HepG2 (cell line): ENCODE measurements at regions not wholly inside any gene's neighbourhood (a gene's known extent, or its start where the extent isn't known, plus 50 kb on each side); places are given as distances from the start of the nearest gene placed in this dataset.

ENCODE experiments used
- ATAC-seq: fragments of 200-7000 bp; cut with Tn5 transposase; 3 replicates; pipeline ENCODE4 v1.9.1; 2020; ENCODE audit warnings: mild to moderate bottlenecking, moderate library complexity
- BruUV-seq: library from RNA; stranded (reverse); fragments of 400-500 nt; replicated peaks from 2 replicates; lab custom pipeline; 2021; lab: Mats Ljungman, UMichigan
- CTCF ChIA-PET: fragments of 300-600 bp; formaldehyde crosslinking; extraction: SDS; loops from one replicate; lab custom pipeline; 2021; ENCODE audit warnings: low total read pairs, inconsistent platforms, low intra/inter-chr PET ratio; lab: Yijun Ruan, JAX
- POLR2A ChIA-PET: fragments of 350-600 bp; sonication (Branson Sonifier 250); formaldehyde crosslinking; loops from one replicate; lab custom pipeline; 2020; ENCODE audit warnings: antibody characterized with exemption, inconsistent platforms; lab: Yijun Ruan, JAX
- DNase-seq: peaks from one replicate; pipeline ENCODE4 v3.0.0-alpha.2; 2015; ENCODE audit warnings: low spot score
- FAIRE-seq: peaks from 3 replicates; lab custom pipeline; 2011; peaks lifted over from hg19 to GRCh38; lab: Jason Lieb, UNC
- H2AFZ ChIP-seq: one replicate; pipeline ENCODE4 v1.6.1; 2011; ENCODE audit warnings: low read length, inconsistent platforms
- H3K27ac ChIP-seq: fragments of 300-600 bp; 3 replicates; pipeline ENCODE4 v1.8.0; 2011; ENCODE audit warnings: mixed run types, mild to moderate bottlenecking, mixed read lengths, low read length, inconsistent platforms; ENCODE audit not compliant: insufficient read depth; ENCODE audit errors: extremely low read length
- H3K27me3 ChIP-seq, 2 experiments: fragments of 200-600 bp in 1 of 2; 2 replicates in 1 of 2; 3 replicates in 1 of 2; pipeline versions ENCODE4 v1.6.0 to v1.8.0; 2011; ENCODE audit warnings: low read length in 2 of 2, mild to moderate bottlenecking in 2 of 2, moderate library complexity in 2 of 2, inconsistent platforms in 1 of 2; ENCODE audit not compliant: insufficient read depth in 2 of 2, control insufficient read depth in 1 of 2
- H3K36me3 ChIP-seq, 2 experiments: fragments of 200-600 bp in 1 of 2; replicated peaks in 1 of 2; 2 replicates in 1 of 2; 3 replicates in 1 of 2; pipeline versions ENCODE4 v1.5.1 to v1.8.0; 2011; ENCODE audit warnings: low read length in 2 of 2, inconsistent platforms in 1 of 2; ENCODE audit not compliant: insufficient read depth in 2 of 2, control insufficient read depth in 1 of 2
- H3K4me1 ChIP-seq: 2 replicates; pipeline ENCODE4 v1.5.1; 2012; ENCODE audit warnings: low read length, inconsistent platforms; ENCODE audit not compliant: insufficient read depth
- H3K4me2 ChIP-seq: 2 replicates; pipeline ENCODE4 v1.6.0; 2011; ENCODE audit warnings: low read depth, low read length, inconsistent platforms
- H3K4me3 ChIP-seq, 3 experiments: fragments of 200-600 bp in 1 of 3; sonication (generic), shearing (Covaris generic) in 1 of 3; replicated peaks in 1 of 3; 2 replicates each; pipeline ENCODE4 v1.5.1; 2011 to 2016; ENCODE audit warnings: low read length in 3 of 3, inconsistent platforms in 2 of 3, low read depth in 2 of 3, mild to moderate bottlenecking in 2 of 3, control low read depth in 1 of 3, mixed read lengths in 1 of 3; ENCODE audit not compliant: insufficient read depth in 1 of 3
- H3K79me2 ChIP-seq: one replicate; pipeline ENCODE4 v1.6.1; 2011; ENCODE audit warnings: low read length, inconsistent platforms; ENCODE audit not compliant: insufficient read depth
- H3K9ac ChIP-seq: 2 replicates; pipeline ENCODE4 v1.6.0; 2011; ENCODE audit warnings: mild to moderate bottlenecking, low read depth, low read length, inconsistent platforms; ENCODE audit not compliant: insufficient read depth
- H3K9me3 ChIP-seq: 2 replicates; pipeline ENCODE4 v1.5.1; 2012; ENCODE audit warnings: mild to moderate bottlenecking, low read length
- H4K20me1 ChIP-seq: 2 replicates; pipeline ENCODE4 v1.6.0; 2011; ENCODE audit warnings: inconsistent platforms, mild to moderate bottlenecking, low read length, moderate library complexity; ENCODE audit not compliant: insufficient read depth
- CHCHD3 ChIP-seq: sonication (generic); formaldehyde crosslinking; IDR thresholded peaks from 2 replicates; pipeline ENCODE4 v1.8.0; 2022; ENCODE audit warnings: mild to moderate bottlenecking, missing genetic modification reagents, moderate library complexity
- KAT2B ChIP-seq: fragments of 150-350 bp; IDR thresholded peaks from 2 replicates; pipeline ENCODE4 v1.6.1; 2014; ENCODE audit warnings: low read depth, low read length, borderline replicate concordance
- MIXL1 ChIP-seq: IDR thresholded peaks from 2 replicates; pipeline ENCODE4 v1.6.1; 2016
- MLX ChIP-seq: IDR thresholded peaks from 2 replicates; pipeline ENCODE4 v1.6.1; 2016
- ZNF24 ChIP-seq: fragments of 450-650 bp; IDR thresholded peaks from 2 replicates; pipeline ENCODE4 v1.6.1; 2017; ENCODE audit warnings: antibody characterized with exemption, mild to moderate bottlenecking
- ZNF263 ChIP-seq: sonication (generic); formaldehyde crosslinking; IDR thresholded peaks from 2 replicates; pipeline ENCODE4 v1.4.0; 2020; ENCODE audit warnings: missing genetic modification reagents
- ZNF547 ChIP-seq: sonication (generic); formaldehyde crosslinking; IDR thresholded peaks from 2 replicates; pipeline ENCODE4 v1.5.1; 2020; ENCODE audit warnings: mild to moderate bottlenecking, missing genetic modification reagents
- WGBS: methylation state at CpG from one replicate; pipeline ENCODE4 v1.1.6; 2017; ENCODE audit warnings: low lambda C conversion rate; 5-methylcytosine and 5-hydroxymethylcytosine counted together
- in situ Hi-C: cut with HindIII; loops from 2 replicates; pipeline ENCODE4 v1.10.0; 2017; ENCODE audit warnings: low pct_unique_long_range_greater_than_20kb; ENCODE audit not compliant: extremely low pct_ligation_motif_present
- intact Hi-C: fragments of 100-400 bp; cut with micrococcal nuclease; formaldehyde crosslinking; loops from one replicate; pipeline ENCODE4 v1.10.0; 2022; ENCODE audit not compliant: unreplicated experiment
- TF ChIP-seq, protein P1 (sequence below): sonication (generic); formaldehyde crosslinking; IDR thresholded peaks from 2 replicates; pipeline ENCODE4 v1.4.0; 2020; ENCODE audit warnings: missing genetic modification reagents, borderline replicate concordance

DNA sequence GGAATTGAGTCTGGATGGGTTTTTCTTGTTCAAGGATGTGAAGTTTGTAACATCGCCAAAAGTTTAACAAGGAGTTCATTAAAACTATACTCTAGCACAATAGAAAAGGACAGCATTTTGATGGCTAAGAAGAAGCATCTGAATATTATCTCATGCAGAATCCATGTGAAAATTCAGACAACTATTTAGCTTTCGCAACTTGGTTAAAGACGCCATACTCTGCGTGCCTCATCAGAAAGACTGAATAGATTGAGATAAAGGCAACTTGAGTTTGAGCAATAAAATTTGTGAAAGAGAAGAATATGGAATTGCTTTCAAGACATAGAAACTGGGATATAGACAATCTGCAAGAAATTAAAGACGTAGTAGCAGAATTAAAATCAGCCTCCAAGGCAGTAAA is 151.1 kb upstream of the MYOCD start:
- ChIA-PET CTCF (no interaction called here), POLR2A (no interaction called here)
- WGBS: 70% methylated on average over 5 of the region's 5 CpGs
- no TSS peak for BruUV-seq
- Histone ChIP-seq H3K4me3 (no peak overlapping the region), H3K4me1 (no peaks in the 10 kb centered on the region), H3K4me2 (no peak overlapping the region), H3K9ac (no peak overlapping the region), H3K27ac (no peak overlapping the region), H4K20me1 (no peaks in the 10 kb centered on the region), H3K27me3 (no peaks in the 10 kb centered on the region), H3K9me3 (no peaks in the 10 kb centered on the region), H3K36me3 (no peaks in the 10 kb centered on the region), H3K79me2 (no peaks in the 10 kb centered on the region), H2AFZ (no peak overlapping the region)
- in situ Hi-C loops: loop anchor here (25.0 kb wide), 1 partner anchor 98 kb away; no protein-coding TSS in a partner anchor
- TF ChIP-seq MLX (no peak), KAT2B (no peak), ZNF547 (no peak), MIXL1 (CRISPR knock-in tag) (no peak), ZNF24 (no peak), ZNF263 (no peak), CHCHD3 (CRISPR knock-in tag) (no peak)
- TF ChIP-seq, protein P1, sequence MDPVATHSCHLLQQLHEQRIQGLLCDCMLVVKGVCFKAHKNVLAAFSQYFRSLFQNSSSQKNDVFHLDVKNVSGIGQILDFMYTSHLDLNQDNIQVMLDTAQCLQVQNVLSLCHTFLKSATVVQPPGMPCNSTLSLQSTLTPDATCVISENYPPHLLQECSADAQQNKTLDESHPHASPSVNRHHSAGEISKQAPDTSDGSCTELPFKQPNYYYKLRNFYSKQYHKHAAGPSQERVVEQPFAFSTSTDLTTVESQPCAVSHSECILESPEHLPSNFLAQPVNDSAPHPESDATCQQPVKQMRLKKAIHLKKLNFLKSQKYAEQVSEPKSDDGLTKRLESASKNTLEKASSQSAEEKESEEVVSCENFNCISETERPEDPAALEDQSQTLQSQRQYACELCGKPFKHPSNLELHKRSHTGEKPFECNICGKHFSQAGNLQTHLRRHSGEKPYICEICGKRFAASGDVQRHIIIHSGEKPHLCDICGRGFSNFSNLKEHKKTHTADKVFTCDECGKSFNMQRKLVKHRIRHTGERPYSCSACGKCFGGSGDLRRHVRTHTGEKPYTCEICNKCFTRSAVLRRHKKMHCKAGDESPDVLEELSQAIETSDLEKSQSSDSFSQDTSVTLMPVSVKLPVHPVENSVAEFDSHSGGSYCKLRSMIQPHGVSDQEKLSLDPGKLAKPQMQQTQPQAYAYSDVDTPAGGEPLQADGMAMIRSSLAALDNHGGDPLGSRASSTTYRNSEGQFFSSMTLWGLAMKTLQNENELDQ (CRISPR knock-in tag): no peak
- intact Hi-C loops: no loop called here
- DNase-seq (no peak), FAIRE-seq (no peak), ATAC-seq (no peak)
